ENCODE measurements at regions not wholly inside any gene's neighbourhood (a gene's known extent, or its start where the extent isn't known, plus 50 kb on each side); places are given as distances from the start of the nearest gene placed in this dataset.

DNA sequence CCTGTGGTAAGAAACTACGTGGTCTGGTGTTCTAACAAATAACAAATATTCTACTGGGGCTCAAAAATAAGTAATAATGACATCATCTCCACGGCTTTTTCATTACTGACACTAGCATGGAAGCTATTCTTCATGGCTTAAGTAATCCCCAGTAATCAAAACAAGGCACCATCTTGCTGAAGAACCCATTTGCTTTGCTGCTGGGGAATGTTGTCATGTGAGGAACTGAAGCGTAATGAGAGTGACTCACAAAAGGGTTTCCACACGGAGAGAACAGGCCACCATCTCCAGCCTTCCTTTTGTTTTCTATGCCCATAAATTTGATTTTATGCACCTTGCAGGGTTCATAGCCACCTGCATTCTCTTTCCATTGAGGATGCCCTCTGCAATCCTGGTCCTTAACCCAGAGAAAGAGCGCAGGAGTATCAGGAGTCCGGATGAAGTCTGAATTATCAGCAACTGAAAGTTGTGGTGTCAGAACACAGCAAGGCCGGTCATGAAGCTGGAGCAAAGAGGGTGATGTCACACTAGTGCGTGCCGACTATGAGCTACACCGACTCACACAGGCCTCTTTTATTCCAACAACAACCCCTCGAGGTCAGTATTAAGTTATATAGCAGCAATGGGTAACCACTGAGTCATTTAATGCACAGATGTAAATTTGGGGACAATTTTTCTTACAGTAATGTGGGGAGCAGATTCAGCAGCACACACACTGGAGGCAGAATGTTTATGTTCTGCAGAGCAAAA is 173.7 kb upstream of the SSTR4 start:
- no peaks in the 10 kb centered on the region for H3K36me3 ChIP-seq (ENCODE audit: control insufficient read depth, insufficient read depth, low read length)
- no peak overlapping the region for H3K9ac ChIP-seq (ENCODE audit: low read length)
- H3K27me3 ChIP-seq (ENCODE audit: control insufficient read depth, insufficient read depth, low read length), result no peaks in the 10 kb centered on the region
- no peak overlapping the region for H3K27ac ChIP-seq (ENCODE audit: low read depth, low read length)
- no peaks in the 10 kb centered on the region for H3K9me3 ChIP-seq (ENCODE audit: control insufficient read depth, insufficient read depth, low read depth, low read length)
- H3K4me3 ChIP-seq (ENCODE audit: low read depth, low read length), result no peak overlapping the region
- H3K4me1 ChIP-seq (ENCODE audit: control insufficient read depth, insufficient read depth, low read length), result no peaks in the 10 kb centered on the region

DNA sequence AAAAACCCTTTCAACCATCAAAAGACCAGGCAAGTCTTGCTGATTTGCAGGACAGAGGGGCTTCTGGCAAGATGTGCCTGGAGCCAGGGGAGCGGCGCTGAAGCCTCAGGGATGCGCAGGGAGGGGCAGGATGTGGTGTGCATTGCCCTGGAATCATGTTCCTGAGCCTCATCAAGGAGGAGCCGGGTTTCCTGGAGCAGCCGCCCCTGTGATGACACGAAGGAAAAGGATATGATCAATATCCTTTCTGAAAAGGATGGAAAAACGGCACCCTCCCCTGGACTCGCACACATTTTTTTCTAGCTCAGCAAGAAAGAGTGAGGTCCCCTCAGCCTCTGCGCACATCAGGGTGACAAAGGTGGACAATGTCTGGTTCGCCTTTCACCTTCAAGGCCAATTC is 173.1 kb upstream of the SSTR4 start:
- Histone ChIP-seq H3K4me1 (ENCODE audit: control insufficient read depth, insufficient read depth, low read length) (no peaks in the 10 kb centered on the region), H3K27me3 (ENCODE audit: control insufficient read depth, insufficient read depth, low read length) (no peaks in the 10 kb centered on the region; the same call in 1 of the 2 replicates), H3K4me3 (ENCODE audit: low read depth, low read length) (no peak overlapping the region), H3K36me3 (ENCODE audit: control insufficient read depth, insufficient read depth, low read length) (no peaks in the 10 kb centered on the region), H3K27ac (ENCODE audit: low read depth, low read length) (no peak overlapping the region), H3K9me3 (ENCODE audit: control insufficient read depth, insufficient read depth, low read depth, low read length) (no peaks in the 10 kb centered on the region), H3K9ac (ENCODE audit: low read length) (no peak overlapping the region)

DNA sequence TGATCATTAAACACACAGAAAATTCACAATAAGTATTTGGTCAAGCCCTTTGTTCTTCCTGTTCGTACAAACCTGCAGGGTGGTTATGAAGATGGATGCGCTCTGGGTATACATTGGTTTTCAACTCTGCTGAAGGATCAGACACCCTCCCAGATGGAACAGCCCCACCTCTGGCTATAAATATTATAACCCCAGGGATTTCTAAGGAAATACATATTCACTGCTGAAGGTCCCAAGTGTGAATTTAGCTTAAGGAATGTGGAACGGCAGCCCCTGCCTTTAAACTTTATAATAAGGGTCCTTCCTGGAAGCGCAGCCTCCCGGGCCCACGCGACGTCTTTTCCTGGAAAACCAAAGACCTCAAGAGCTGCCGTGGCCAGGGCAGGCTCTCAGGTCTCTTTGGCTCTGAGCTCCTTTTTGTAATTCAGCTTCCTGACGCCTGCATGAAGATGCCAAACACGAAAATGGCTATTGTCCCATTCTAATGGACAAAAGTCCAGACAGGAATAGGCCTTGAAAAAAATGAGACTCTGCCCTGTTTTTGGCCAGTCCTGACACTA is 172.4 kb upstream of the SSTR4 start:
- Histone ChIP-seq H3K27me3 (ENCODE audit: control insufficient read depth, insufficient read depth, low read length) (no peaks in the 10 kb centered on the region; the same call in 1 of the 2 replicates), H3K4me1 (ENCODE audit: control insufficient read depth, insufficient read depth, low read length) (no peaks in the 10 kb centered on the region), H3K27ac (ENCODE audit: low read depth, low read length) (no peak overlapping the region), H3K9ac (ENCODE audit: low read length) (no peak overlapping the region), H3K4me3 (ENCODE audit: low read depth, low read length) (no peak overlapping the region), H3K9me3 (ENCODE audit: control insufficient read depth, insufficient read depth, low read depth, low read length) (no peaks in the 10 kb centered on the region), H3K36me3 (ENCODE audit: control insufficient read depth, insufficient read depth, low read length) (no peaks in the 10 kb centered on the region)

DNA sequence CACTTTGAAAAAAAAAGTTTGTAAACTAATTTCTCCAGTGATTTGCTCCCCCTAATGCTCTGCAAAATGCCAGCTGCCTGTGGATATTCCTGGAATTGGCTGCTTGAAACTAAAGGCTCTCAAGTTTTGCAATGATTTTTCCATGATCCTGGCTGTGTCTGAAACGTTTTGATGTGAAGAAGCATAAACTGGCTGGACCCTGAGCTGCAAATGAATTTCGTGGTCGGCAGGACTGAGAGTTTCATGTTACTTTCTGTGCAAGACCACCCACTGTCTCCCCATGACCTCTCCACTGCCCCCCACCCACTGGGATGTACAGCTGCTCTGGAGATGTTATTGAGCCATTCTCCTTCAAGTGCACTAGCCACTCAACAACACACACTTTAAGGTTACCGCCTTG is 171.3 kb upstream of the SSTR4 start:
- no peak overlapping the region for H3K9ac ChIP-seq (ENCODE audit: low read length)
- no peaks in the 10 kb centered on the region for H3K36me3 ChIP-seq (ENCODE audit: control insufficient read depth, insufficient read depth, low read length)
- H3K27me3 ChIP-seq (ENCODE audit: control insufficient read depth, insufficient read depth, low read length), result no peaks in the 10 kb centered on the region; the same call in 1 of the 2 replicates
- no peak overlapping the region for H3K27ac ChIP-seq (ENCODE audit: low read depth, low read length)
- H3K4me3 ChIP-seq (ENCODE audit: low read depth, low read length), result no peak overlapping the region
- no peaks in the 10 kb centered on the region for H3K4me1 ChIP-seq (ENCODE audit: control insufficient read depth, insufficient read depth, low read length)
- H3K9me3 ChIP-seq (ENCODE audit: control insufficient read depth, insufficient read depth, low read depth, low read length), result no peaks in the 10 kb centered on the region

DNA sequence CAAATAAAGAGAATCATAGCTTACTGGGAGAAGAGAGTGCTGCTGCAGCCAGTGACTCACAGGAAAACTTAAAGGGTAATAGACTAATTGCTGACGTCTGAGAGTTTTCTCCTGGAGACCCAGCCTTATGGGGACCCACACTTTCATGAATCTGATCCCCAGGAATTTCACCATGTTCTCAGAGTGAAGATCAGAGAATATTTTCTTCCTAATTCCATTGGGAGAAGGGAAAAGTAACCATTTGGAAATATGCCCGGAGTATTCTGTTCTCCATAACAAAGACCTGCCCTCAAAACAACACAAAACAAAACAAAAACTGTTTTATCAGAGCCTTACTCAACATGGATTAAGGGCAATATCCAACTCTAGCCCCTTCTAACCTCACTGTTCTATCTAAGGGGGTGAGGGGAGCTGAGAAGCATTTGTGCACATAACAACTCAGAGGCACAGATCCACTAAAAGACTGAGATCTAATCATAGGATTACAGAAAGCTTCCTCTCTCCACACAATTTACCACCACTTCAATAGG is 168.2 kb upstream of the SSTR4 start:
- no peaks in the 10 kb centered on the region for H3K9me3 ChIP-seq (ENCODE audit: control insufficient read depth, insufficient read depth, low read depth, low read length)
- no peaks in the 10 kb centered on the region for H3K36me3 ChIP-seq (ENCODE audit: control insufficient read depth, insufficient read depth, low read length)
- no peaks in the 10 kb centered on the region for H3K4me1 ChIP-seq (ENCODE audit: control insufficient read depth, insufficient read depth, low read length)
- no peaks in the 10 kb centered on the region; the same call in 1 of the 2 replicates for H3K27me3 ChIP-seq (ENCODE audit: control insufficient read depth, insufficient read depth, low read length)
- H3K27ac ChIP-seq (ENCODE audit: low read depth, low read length), result no peak overlapping the region
- H3K9ac ChIP-seq (ENCODE audit: low read length), result no peak overlapping the region
- H3K4me3 ChIP-seq (ENCODE audit: low read depth, low read length), result no peak overlapping the region

DNA sequence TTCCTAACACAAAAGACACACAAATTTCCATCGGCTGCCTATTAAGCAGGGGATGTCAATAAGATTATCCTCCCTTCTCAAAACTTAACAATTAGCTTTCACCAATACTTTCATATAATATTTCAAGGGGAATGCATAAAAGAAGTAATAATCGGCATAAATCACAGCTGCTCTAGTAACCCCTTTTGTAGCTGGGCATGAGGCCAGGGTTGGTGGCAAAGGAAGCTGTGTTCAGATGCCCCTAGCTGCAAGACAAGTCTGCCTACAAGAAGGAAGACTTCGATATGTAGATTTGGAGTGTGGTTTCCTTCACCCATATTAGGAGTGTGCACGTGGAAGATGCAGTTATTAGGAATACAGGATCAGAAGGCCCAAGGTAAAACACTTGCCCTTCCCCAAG is 156.9 kb upstream of the SSTR4 start:
- no peaks in the 10 kb centered on the region for H3K36me3 ChIP-seq (ENCODE audit: control insufficient read depth, insufficient read depth, low read length)
- no peak overlapping the region for H3K27ac ChIP-seq (ENCODE audit: low read depth, low read length)
- no peaks in the 10 kb centered on the region for H3K9me3 ChIP-seq (ENCODE audit: control insufficient read depth, insufficient read depth, low read depth, low read length)
- H3K27me3 ChIP-seq (ENCODE audit: control insufficient read depth, insufficient read depth, low read length), result peaks cover 9% of the 10 kb centered on the region
- H3K4me3 ChIP-seq (ENCODE audit: low read depth, low read length), result no peak overlapping the region
- H3K4me1 ChIP-seq (ENCODE audit: control insufficient read depth, insufficient read depth, low read length), result no peaks in the 10 kb centered on the region
- no peak overlapping the region for H3K9ac ChIP-seq (ENCODE audit: low read length)

DNA sequence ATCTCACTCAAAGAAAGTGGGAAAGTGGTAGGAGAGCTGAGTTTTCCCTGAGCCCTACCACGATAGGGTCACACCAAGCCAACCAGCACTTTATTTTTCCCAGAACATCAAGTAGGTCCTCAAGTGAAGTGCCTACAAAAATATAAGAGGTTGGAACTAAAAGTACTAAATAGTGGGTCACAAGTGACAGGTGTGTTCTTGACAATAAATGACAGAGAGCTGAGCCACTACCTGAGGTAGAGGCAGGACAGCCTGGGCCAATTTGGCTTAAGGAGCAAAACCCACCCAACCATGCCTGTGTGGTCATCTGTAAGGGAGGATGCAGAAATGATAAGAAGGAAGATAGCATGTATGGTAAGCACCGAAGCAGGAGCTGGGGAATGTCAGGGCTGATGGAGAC is 154.8 kb upstream of the SSTR4 start:
- Histone ChIP-seq H3K4me1 (ENCODE audit: control insufficient read depth, insufficient read depth, low read length) (no peaks in the 10 kb centered on the region), H3K36me3 (ENCODE audit: control insufficient read depth, insufficient read depth, low read length) (no peaks in the 10 kb centered on the region), H3K4me3 (ENCODE audit: low read depth, low read length) (no peak overlapping the region), H3K27me3 (ENCODE audit: control insufficient read depth, insufficient read depth, low read length) (peaks cover 9% of the 10 kb centered on the region), H3K9ac (ENCODE audit: low read length) (no peak overlapping the region), H3K27ac (ENCODE audit: low read depth, low read length) (no peak overlapping the region), H3K9me3 (ENCODE audit: control insufficient read depth, insufficient read depth, low read depth, low read length) (no peaks in the 10 kb centered on the region)

DNA sequence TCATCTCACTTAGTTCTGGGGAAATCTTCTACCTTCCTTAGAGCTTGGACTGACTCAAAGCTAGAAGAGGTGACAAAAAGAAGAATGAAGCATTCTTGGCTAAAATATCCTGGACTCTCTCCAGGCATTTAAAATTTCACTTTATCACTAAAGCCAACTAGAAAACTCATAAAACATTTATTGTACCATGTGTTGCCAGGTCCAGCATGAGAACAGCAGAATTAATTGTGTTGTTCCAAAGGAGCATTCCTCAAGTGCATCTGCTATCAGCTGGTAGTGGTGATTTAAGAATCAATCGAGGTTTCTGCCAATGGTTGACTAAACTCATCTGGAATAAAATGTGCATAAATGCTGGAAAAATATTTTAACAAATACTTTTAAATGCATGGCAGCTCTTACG is 147.3 kb upstream of the SSTR4 start:
- Histone ChIP-seq H3K27me3 (ENCODE audit: control insufficient read depth, insufficient read depth, low read length) (peaks cover 7% of the 10 kb centered on the region; the same call in 1 of the 2 replicates), H3K9me3 (ENCODE audit: control insufficient read depth, insufficient read depth, low read depth, low read length) (no peaks in the 10 kb centered on the region), H3K4me1 (ENCODE audit: control insufficient read depth, insufficient read depth, low read length) (no peaks in the 10 kb centered on the region), H3K4me3 (ENCODE audit: low read depth, low read length) (no peak overlapping the region), H3K36me3 (ENCODE audit: control insufficient read depth, insufficient read depth, low read length) (no peaks in the 10 kb centered on the region), H3K27ac (ENCODE audit: low read depth, low read length) (no peak overlapping the region), H3K9ac (ENCODE audit: low read length) (no peak overlapping the region)

DNA sequence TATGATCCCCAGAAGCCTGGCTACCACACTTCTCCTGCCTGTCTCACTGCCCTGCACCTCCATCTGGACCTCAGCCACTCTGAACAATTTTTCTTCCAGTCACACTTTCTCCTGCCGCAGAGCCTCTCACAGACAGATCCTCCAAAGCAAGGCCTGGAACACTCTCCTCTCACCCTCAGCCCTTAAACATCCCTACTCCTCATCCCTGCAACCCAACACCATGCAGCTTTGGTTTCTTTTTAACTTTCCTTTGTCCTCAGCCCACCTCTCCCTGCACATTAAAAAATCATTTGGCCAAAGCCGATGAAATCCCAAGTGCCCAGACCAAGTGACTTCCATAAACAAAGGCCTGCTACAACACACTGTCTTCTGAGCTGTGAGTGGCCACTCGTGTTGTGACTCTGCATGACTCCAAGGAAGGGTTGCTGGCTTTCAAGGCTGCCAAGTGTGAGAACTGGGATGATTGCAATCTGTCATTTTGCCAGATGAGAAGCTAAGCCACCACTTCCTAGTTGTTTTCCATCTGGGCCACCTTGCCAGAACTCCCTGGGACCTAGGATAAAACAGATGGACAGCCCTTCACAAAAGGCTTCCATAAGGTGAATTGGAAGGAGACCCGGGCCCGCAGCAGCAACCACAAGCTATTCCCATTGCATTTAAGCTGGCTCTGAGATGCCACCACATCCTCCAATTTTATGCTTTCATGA is 144.4 kb upstream of the SSTR4 start:
- H3K9me3 ChIP-seq (ENCODE audit: control insufficient read depth, insufficient read depth, low read depth, low read length), result no peaks in the 10 kb centered on the region
- no peak overlapping the region for H3K4me3 ChIP-seq (ENCODE audit: low read depth, low read length)
- peaks cover 5% of the 10 kb centered on the region; the same call in 1 of the 2 replicates for H3K27me3 ChIP-seq (ENCODE audit: control insufficient read depth, insufficient read depth, low read length)
- no peaks in the 10 kb centered on the region for H3K36me3 ChIP-seq (ENCODE audit: control insufficient read depth, insufficient read depth, low read length)
- no peak overlapping the region for H3K9ac ChIP-seq (ENCODE audit: low read length)
- no peak overlapping the region for H3K27ac ChIP-seq (ENCODE audit: low read depth, low read length)
- H3K4me1 ChIP-seq (ENCODE audit: control insufficient read depth, insufficient read depth, low read length), result no peaks in the 10 kb centered on the region

DNA sequence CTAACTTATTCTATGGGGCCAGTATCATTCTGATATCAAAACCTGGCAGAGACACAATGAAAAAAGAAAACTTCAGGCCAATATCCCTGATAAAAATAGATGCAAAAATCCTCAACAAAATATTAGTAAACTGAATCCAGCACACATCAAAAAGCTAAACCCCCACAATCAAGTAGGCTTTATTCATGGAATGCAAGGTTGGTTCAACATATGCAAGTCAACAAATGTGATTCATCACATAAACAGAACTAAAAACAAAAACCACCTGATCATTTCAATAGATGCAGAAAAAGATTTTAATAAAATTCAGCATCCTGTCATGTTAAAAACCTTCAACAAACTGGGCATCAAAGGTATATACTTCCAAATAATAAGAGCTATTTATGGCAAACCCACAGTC is 133.9 kb upstream of the SSTR4 start:
- no peak overlapping the region for H3K9ac ChIP-seq (ENCODE audit: low read length)
- H3K27ac ChIP-seq (ENCODE audit: low read depth, low read length), result no peak overlapping the region
- H3K4me3 ChIP-seq (ENCODE audit: low read depth, low read length), result no peak overlapping the region
- H3K27me3 ChIP-seq (ENCODE audit: control insufficient read depth, insufficient read depth, low read length), result no peaks in the 10 kb centered on the region
- H3K36me3 ChIP-seq (ENCODE audit: control insufficient read depth, insufficient read depth, low read length), result no peaks in the 10 kb centered on the region
- no peaks in the 10 kb centered on the region for H3K9me3 ChIP-seq (ENCODE audit: control insufficient read depth, insufficient read depth, low read depth, low read length)
- no peaks in the 10 kb centered on the region for H3K4me1 ChIP-seq (ENCODE audit: control insufficient read depth, insufficient read depth, low read length)

DNA sequence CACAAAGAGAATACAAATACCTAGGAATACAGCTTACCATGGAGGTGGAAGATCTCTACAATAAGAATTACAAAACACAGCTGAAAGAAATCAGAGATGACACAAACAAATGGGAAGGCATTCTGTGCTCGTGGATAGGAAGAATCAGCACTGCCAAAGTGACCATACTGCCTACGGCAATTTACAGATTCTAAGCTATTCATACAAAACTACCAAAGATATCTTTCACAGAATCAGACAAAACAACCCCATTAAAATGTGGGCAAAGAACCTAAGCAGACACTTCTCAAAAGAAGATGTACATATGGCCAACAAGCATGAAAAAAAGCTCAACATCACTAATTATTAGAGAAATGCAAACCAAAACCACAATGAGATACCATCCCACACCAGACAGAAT is 133.2 kb upstream of the SSTR4 start:
- Histone ChIP-seq H3K27me3 (ENCODE audit: control insufficient read depth, insufficient read depth, low read length) (no peaks in the 10 kb centered on the region), H3K9ac (ENCODE audit: low read length) (no peak overlapping the region), H3K36me3 (ENCODE audit: control insufficient read depth, insufficient read depth, low read length) (no peaks in the 10 kb centered on the region), H3K4me1 (ENCODE audit: control insufficient read depth, insufficient read depth, low read length) (no peaks in the 10 kb centered on the region), H3K27ac (ENCODE audit: low read depth, low read length) (no peak overlapping the region), H3K9me3 (ENCODE audit: control insufficient read depth, insufficient read depth, low read depth, low read length) (no peaks in the 10 kb centered on the region), H3K4me3 (ENCODE audit: low read depth, low read length) (no peak overlapping the region)

All from HUES6 (cell line).